HL-60 (cell line): ENCODE measurements at regions not wholly inside any gene's neighbourhood (a gene's known extent, or its start where the extent isn't known, plus 50 kb on each side); places are given as distances from the start of the nearest gene placed in this dataset.

Source experiments
- DNase-seq, 2 experiments: peaks; one replicate each; pipeline ENCODE4 v3.0.0-alpha.2; 2010 to 2020; ENCODE audit warnings: low read depth in 1 of 2, low spot score in 1 of 2
- H3K27ac ChIP-seq: fragments of 250-450 bp; sonication (Bioruptor Pico); replicated peaks from 2 replicates; pipeline ENCODE4 v1.5.1; 2020; ENCODE audit warnings: mild to moderate bottlenecking, moderate library complexity
- H3K27me3 ChIP-seq: fragments of 250-450 bp; sonication (Bioruptor Pico); 2 replicates; pipeline ENCODE4 v1.5.1; 2021; ENCODE audit warnings: mild to moderate bottlenecking, moderate library complexity; ENCODE audit not compliant: insufficient read depth, poor library complexity, severe bottlenecking
- H3K4me3 ChIP-seq: replicated peaks from 2 replicates; pipeline ENCODE4 v1.5.1; 2011; ENCODE audit warnings: mild to moderate bottlenecking, control low read depth, low read length; ENCODE audit not compliant: insufficient read depth
- CTCF ChIP-seq: IDR thresholded peaks from one replicate; pipeline ENCODE4 v1.5.1; 2011; ENCODE audit warnings: low read length, control low read depth, inconsistent platforms; ENCODE audit not compliant: insufficient read depth
- GABPA ChIP-seq: IDR thresholded peaks from 2 replicates; pipeline ENCODE4 v1.6.1; 2012; ENCODE audit warnings: low read depth
- POLR2AphosphoS5 ChIP-seq: IDR thresholded peaks from 2 replicates; pipeline ENCODE4 v1.6.1; 2012; ENCODE audit warnings: low read depth
- REST ChIP-seq: IDR thresholded peaks from 2 replicates; pipeline ENCODE4 v1.6.1; 2012; ENCODE audit warnings: low read depth; ENCODE audit not compliant: insufficient replicate concordance
- SPI1 ChIP-seq: IDR thresholded peaks from 2 replicates; pipeline ENCODE4 v1.6.1; 2012; ENCODE audit warnings: low read depth, mild to moderate bottlenecking, borderline replicate concordance

GRCh38 chr1:238176441-238176840 is 285.7 kb upstream of the ZP4 start:
- no peak for DNase-seq
- Histone ChIP-seq H3K4me3 (no peak overlapping the region), H3K27me3 (no peaks in the 10 kb centered on the region), H3K27ac (no peak overlapping the region)
- no peak for TF ChIP-seq GABPA
- no peak for TF ChIP-seq SPI1
- TF ChIP-seq POLR2AphosphoS5 = no peak
- TF ChIP-seq REST = no peak
- no peak for TF ChIP-seq CTCF

DNA sequence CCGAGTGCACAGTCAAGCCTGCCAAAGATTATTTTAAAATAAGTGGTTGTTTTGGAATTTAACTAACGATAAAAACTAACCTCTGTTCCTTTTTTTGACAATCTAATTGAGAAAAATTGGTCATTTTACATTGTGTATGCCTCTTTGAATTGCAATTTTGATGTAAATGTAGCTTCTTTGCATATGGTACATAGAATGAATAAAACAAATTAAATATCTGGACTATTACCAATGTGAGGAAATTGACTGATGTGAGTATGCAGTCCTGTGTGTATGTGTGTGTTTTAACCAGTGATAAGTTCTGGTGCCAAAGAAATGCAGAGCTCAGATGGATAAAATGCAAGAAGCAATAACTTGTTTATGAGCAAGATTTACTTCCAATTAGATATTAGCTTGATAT is 281.3 kb upstream of the ZP4 start:
- no peak for TF ChIP-seq POLR2AphosphoS5
- TF ChIP-seq CTCF = no peak
- no peak for TF ChIP-seq SPI1
- no peak for TF ChIP-seq REST
- no peak for TF ChIP-seq GABPA
- DNase-seq = no peak
- Histone ChIP-seq H3K4me3 (no peak overlapping the region), H3K27ac (no peak overlapping the region), H3K27me3 (no peaks in the 10 kb centered on the region)

DNA sequence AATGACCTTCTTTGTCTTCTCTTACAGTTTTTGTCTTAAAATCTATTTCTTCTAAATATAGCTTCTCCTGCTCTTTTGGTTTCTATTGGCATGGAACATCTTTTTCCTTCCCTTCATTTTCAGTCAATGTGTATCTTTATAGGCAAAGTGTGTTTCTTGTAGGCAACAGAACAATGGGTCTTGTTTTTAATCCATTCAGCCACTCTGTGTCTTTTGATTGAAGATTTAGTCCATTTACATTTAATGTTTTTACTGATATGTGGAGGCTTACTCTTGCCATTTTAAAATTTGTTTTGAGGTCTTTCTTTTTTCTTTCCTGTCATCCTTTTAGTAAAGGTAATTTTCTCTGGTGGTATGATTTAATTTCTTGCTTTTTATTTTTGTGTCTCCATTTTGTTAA is 271.2 kb upstream of the ZP4 start:
- Histone ChIP-seq H3K27ac (no peak overlapping the region), H3K27me3 (no peaks in the 10 kb centered on the region), H3K4me3 (no peak overlapping the region)
- DNase-seq = no peak
- TF ChIP-seq POLR2AphosphoS5 = no peak
- TF ChIP-seq CTCF = no peak
- TF ChIP-seq REST = no peak
- no peak for TF ChIP-seq GABPA
- no peak for TF ChIP-seq SPI1
